Breast epithelium (tissue), 4 donors: ENCODE measurements at regions not wholly inside any gene's neighbourhood (a gene's known extent, or its start where the extent isn't known, plus 50 kb on each side); places are given as distances from the start of the nearest gene placed in this dataset.

Source experiments
- DNase-seq, 2 donors: peaks; one replicate each; pipeline ENCODE4 v3.0.0-alpha.2; 2019; ENCODE audit warnings: low spot score in 2 of 2
- H3K27ac ChIP-seq, 2 donors: fragments of 200-600 bp; sonication (generic) in 1 of 2; one replicate each; pipeline ENCODE4 v1.5.1; 2016 to 2019; ENCODE audit warnings: mild to moderate bottlenecking in 1 of 2
- H3K27me3 ChIP-seq, 2 donors: fragments of 200-600 bp; sonication (generic) in 1 of 2; one replicate each; pipeline versions ENCODE4 v1.5.1 to v1.6.0; 2017 to 2019; ENCODE audit warnings: control low read depth in 1 of 2, mild to moderate bottlenecking in 1 of 2
- H3K36me3 ChIP-seq: fragments of 200-600 bp; one replicate; pipeline ENCODE4 v1.5.1; 2019
- H3K4me1 ChIP-seq, 2 donors: fragments of 200-600 bp; sonication (generic); one replicate each; pipeline ENCODE4 v1.5.1; 2016 to 2019; ENCODE audit warnings: control low read depth in 1 of 2
- H3K4me3 ChIP-seq, 3 donors: fragments of 200-600 bp; sonication (generic); 1 replicate in 2 of 3; 2 replicates in 1 of 3; pipeline ENCODE4 v1.5.1; 2016 to 2019; ENCODE audit warnings: mild to moderate bottlenecking in 3 of 3, moderate library complexity in 2 of 3
- H3K9me3 ChIP-seq, 2 donors: fragments of 200-600 bp; sonication (generic) in 1 of 2; one replicate each; pipeline ENCODE4 v1.5.1; 2016 to 2019; ENCODE audit warnings: control low read depth in 1 of 2
- CTCF ChIP-seq, 3 donors: fragments of 450-650 bp; IDR thresholded peaks; one replicate each; pipeline ENCODE4 v1.5.1; 2016 to 2017; ENCODE audit warnings: antibody characterized with exemption in 3 of 3, mild to moderate bottlenecking in 3 of 3, moderate library complexity in 3 of 3
- POLR2A ChIP-seq: fragments of 450-650 bp; IDR thresholded peaks from one replicate; pipeline ENCODE4 v1.6.1; 2016; ENCODE audit warnings: antibody characterized with exemption, mild to moderate bottlenecking, moderate library complexity
- POLR2AphosphoS5 ChIP-seq, 3 donors: sonication (generic); formaldehyde crosslinking; IDR thresholded peaks; one replicate each; pipeline ENCODE4 v1.6.1; 2017; ENCODE audit warnings: antibody characterized with exemption in 3 of 3
- intact Hi-C: fragments of 100-400 bp; cut with DNase I; formaldehyde crosslinking; loops from one replicate; pipeline ENCODE4 v1.15.1; 2023; ENCODE audit warnings: low total_unique reads

- no peaks in the 10 kb centered on the region for H3K9me3 ChIP-seq
- no peak for DNase-seq
- no peaks in the 10 kb centered on the region for H3K36me3 ChIP-seq
- H3K4me3 ChIP-seq = no peak overlapping the region
- H3K27ac ChIP-seq = no peak overlapping the region
- intact Hi-C loops = no loop called here
- H3K27me3 ChIP-seq = no peaks in the 10 kb centered on the region
- no peaks in the 10 kb centered on the region for H3K4me1 ChIP-seq
- TF ChIP-seq POLR2AphosphoS5 (IDR thresholded peaks at IDR 0.05) (no peak), POLR2A (no peak), CTCF (IDR thresholded peaks at IDR 0.05) (no peak)
These were observed 140.4 kb upstream of the TP63 start for GRCh38 chr3:189490749-189491148.

GRCh38 chr3:189491831-189492230 is 139.4 kb upstream of the TP63 start:
- intact Hi-C loops = no loop called here
- Histone ChIP-seq H3K9me3 (no peaks in the 10 kb centered on the region), H3K4me3 (no peak overlapping the region), H3K27me3 (no peaks in the 10 kb centered on the region), H3K27ac (no peak overlapping the region), H3K4me1 (no peaks in the 10 kb centered on the region), H3K36me3 (no peaks in the 10 kb centered on the region)
- no peak for TF ChIP-seq POLR2A
- TF ChIP-seq CTCF (IDR thresholded peaks at IDR 0.05) = no peak
- DNase-seq = no peak

- intact Hi-C loops = no loop called here
- Histone ChIP-seq H3K27me3 (no peaks in the 10 kb centered on the region), H3K9me3 (no peaks in the 10 kb centered on the region), H3K36me3 (no peaks in the 10 kb centered on the region), H3K27ac (no peak overlapping the region), H3K4me1 (no peaks in the 10 kb centered on the region), H3K4me3 (no peak overlapping the region)
- DNase-seq = no peak
- TF ChIP-seq CTCF (IDR thresholded peaks at IDR 0.05) (no peak), POLR2AphosphoS5 (IDR thresholded peaks at IDR 0.05) (no peak), POLR2A (no peak)
These were observed 137.9 kb upstream of the TP63 start for GRCh38 chr3:189493271-189493670.

- intact Hi-C loops = no loop called here
- no peaks in the 10 kb centered on the region for H3K36me3 ChIP-seq
- no peak overlapping the region for H3K27ac ChIP-seq
- H3K27me3 ChIP-seq = no peaks in the 10 kb centered on the region
- H3K4me3 ChIP-seq = no peak overlapping the region
- TF ChIP-seq CTCF (IDR thresholded peaks at IDR 0.05) (no peak), POLR2A (no peak), POLR2AphosphoS5 (IDR thresholded peaks at IDR 0.05) (no peak)
- no peaks in the 10 kb centered on the region for H3K4me1 ChIP-seq
- H3K9me3 ChIP-seq = no peaks in the 10 kb centered on the region
- no peak for DNase-seq
These were observed 136.6 kb upstream of the TP63 start for GRCh38 chr3:189494632-189495031.

GRCh38 chr3:189496375-189497138 is 134.6 kb upstream of the TP63 start:
- DNase-seq = no peak
- intact Hi-C loops = no loop called here
- TF ChIP-seq CTCF (IDR thresholded peaks at IDR 0.05) (no peak), POLR2A (no peak), POLR2AphosphoS5 (IDR thresholded peaks at IDR 0.05) (no peak)

More at GRCh38 chr3:189496375-189497138, 134.6 kb upstream of the TP63 start:
- H3K9me3 ChIP-seq = no peaks in the 10 kb centered on the region
- no peak overlapping the region for H3K4me3 ChIP-seq
- H3K36me3 ChIP-seq = no peaks in the 10 kb centered on the region
- no peaks in the 10 kb centered on the region for H3K27me3 ChIP-seq
- H3K27ac ChIP-seq = no peak overlapping the region
- no peaks in the 10 kb centered on the region for H3K4me1 ChIP-seq
